M059J (cell line): ENCODE measurements at regions not wholly inside any gene's neighbourhood (a gene's known extent, or its start where the extent isn't known, plus 50 kb on each side); places are given as distances from the start of the nearest gene placed in this dataset.
A peak's percentile ranks its signal among the peaks of the same experiment; 100 is the strongest.

Experiments used
- DNase-seq: peaks from one replicate; pipeline ENCODE4 v3.0.0-alpha.2; 2012; ENCODE audit warnings: low read depth

- no peak for DNase-seq
These were observed 2020.6 kb upstream of the PCDH20 start for GRCh38 chr13:63436325-63436668.

- DNase-seq, result peak; percentile 85
These were observed 2020.1 kb upstream of the PCDH20 start for GRCh38 chr13:63435667-63436324.

GRCh38 chr13:63433546-63434150, 2018.0 kb upstream of the PCDH20 start:
- DNase-seq, result no peak

- no peak for DNase-seq
These were observed 2011.5 kb upstream of the PCDH20 start for GRCh38 chr13:63427170-63427569.

- DNase-seq, result peak; percentile 25
These were observed 2009.5 kb upstream of the PCDH20 start for GRCh38 chr13:63425131-63425530.

- no peak for DNase-seq
These were observed 2005.5 kb upstream of the PCDH20 start for GRCh38 chr13:63421123-63421522.

GRCh38 chr13:63420685-63421084, 2005.0 kb upstream of the PCDH20 start:
- DNase-seq, result no peak

GRCh38 chr13:63414247-63414646, 1998.6 kb upstream of the PCDH20 start:
- no peak for DNase-seq

- peak; percentile 25 for DNase-seq
These were observed 1994.2 kb upstream of the PCDH20 start for GRCh38 chr13:63409791-63410351.

- DNase-seq, result no peak
These were observed 1992.9 kb upstream of the PCDH20 start for GRCh38 chr13:63408331-63409189.

GRCh38 chr13:63403733-63404132, 1988.1 kb upstream of the PCDH20 start:
- no peak for DNase-seq

GRCh38 chr13:63396746-63397145, 1981.1 kb upstream of the PCDH20 start:
- no peak for DNase-seq

GRCh38 chr13:63393112-63393511, 1977.5 kb upstream of the PCDH20 start:
- peak; percentile 8 for DNase-seq

GRCh38 chr13:63389756-63390155, 1974.1 kb upstream of the PCDH20 start:
- no peak for DNase-seq

GRCh38 chr13:63381078-63381859, 1965.6 kb upstream of the PCDH20 start:
- no peak for DNase-seq

GRCh38 chr13:63377986-63378385, 1962.3 kb upstream of the PCDH20 start:
- no peak for DNase-seq

- no peak for DNase-seq
These were observed 1954.5 kb upstream of the PCDH20 start for GRCh38 chr13:63370101-63370500.

GRCh38 chr13:63367522-63368198, 1952.0 kb upstream of the PCDH20 start:
- no peak for DNase-seq

- no peak for DNase-seq
These were observed 1948.5 kb upstream of the PCDH20 start for GRCh38 chr13:63364159-63364558.

GRCh38 chr13:63351533-63351932, 1935.9 kb upstream of the PCDH20 start:
- no peak for DNase-seq

GRCh38 chr13:63351081-63351480, 1935.4 kb upstream of the PCDH20 start:
- DNase-seq, result no peak
